ENCODE measurements at regions not wholly inside any gene's neighbourhood (a gene's known extent, or its start where the extent isn't known, plus 50 kb on each side); places are given as distances from the start of the nearest gene placed in this dataset.

GRCh38 chr13:73800011-73800410, 334.2 kb downstream of the KLF12 start:
- no peak overlapping the region for H3K9ac ChIP-seq (ENCODE audit: low read depth, low read length)
- no peaks in the 10 kb centered on the region for H3K27me3 ChIP-seq (ENCODE audit: control insufficient read depth, insufficient read depth, low read length)
- no TSS peak for BruUV-seq (replicated peaks)
- no peak overlapping the region for H2AK5ac ChIP-seq (ENCODE audit: low read depth, low read length)
- H3K18ac ChIP-seq (ENCODE audit: low read depth, low read length), result no peak overlapping the region
- H3K14ac ChIP-seq (replicated peaks; ENCODE audit: low read depth, low read length), result no peak overlapping the region
- DNase-seq, result no peak
- intact Hi-C loops (cut with micrococcal nuclease) (no loop called here), in situ Hi-C loops (cut with MboI; ENCODE audit: low sequenced_read_pairs) (no loop called here), dilution Hi-C loops (cut with HindIII; ENCODE audit: low sequenced_read_pairs, unreplicated experiment) (no loop called here)
- TF ChIP-seq USF2 (IDR thresholded peaks at IDR 0.05; ENCODE audit: low read depth, low read length) (no peak), CTCF (conservative IDR thresholded peaks at IDR 0.05; ENCODE audit: low read depth, low read length) (no peak), POLR2A (IDR thresholded peaks at IDR 0.05; ENCODE audit: low read depth, low read length) (no peak)
- H2BK120ac ChIP-seq (ENCODE audit: low read depth, low read length), result no peak overlapping the region
- H3K4me1 ChIP-seq (ENCODE audit: control insufficient read depth, insufficient read depth, low read length), result peaks cover 9% of the 10 kb centered on the region; the same call in 1 of the 2 replicates
- H4K91ac ChIP-seq (ENCODE audit: insufficient read depth, low read depth, low read length), result no peak overlapping the region
- no peak overlapping the region for H3K4me3 ChIP-seq (ENCODE audit: insufficient read depth, low read depth, low read length)
- POLR2A ChIA-PET (ENCODE audit: unreplicated experiment), result no interaction called here
- peaks cover 3% of the 10 kb centered on the region; the same call in 1 of the 2 replicates for H4K20me1 ChIP-seq (ENCODE audit: insufficient read depth, low read length)
- peaks cover 10 to 27% of the 10 kb centered on the region in 2 experiments; a peak in 3 of 4 replicates for H3K79me1 ChIP-seq (ENCODE audit: low read depth in 1 of 2, low read length in 2 of 2)
- H2AK9ac ChIP-seq (replicated peaks; ENCODE audit: low read depth, low read length, poor library complexity), result no peak overlapping the region
- CTCF ChIA-PET, result no interaction called here
- H3K36me3 ChIP-seq (ENCODE audit: control insufficient read depth, insufficient read depth, low read length), result 0 out of 2 replicates have a peak, but pooled peaks cover 1% of the 10 kb centered on the region
- H3K56ac ChIP-seq (ENCODE audit: extremely low read depth, insufficient read depth, low read length), result no peak overlapping the region
- peaks cover 8% of the 10 kb centered on the region for H3K9me1 ChIP-seq (ENCODE audit: insufficient read depth, low read length)
- no peak overlapping the region for H3K4me2 ChIP-seq (ENCODE audit: low read depth, low read length)
- ATAC-seq (ENCODE audit: low read depth), result no peak
- H3K27ac ChIP-seq (ENCODE audit: insufficient read depth, low read length), result no peak overlapping the region
- H2BK5ac ChIP-seq (ENCODE audit: low read depth, low read length, poor library complexity, severe bottlenecking), result no peak overlapping the region
- H2AFZ ChIP-seq (replicated peaks; ENCODE audit: low read length, poor library complexity), result no peak overlapping the region
- no peaks in the 10 kb centered on the region for H3K9me3 ChIP-seq (ENCODE audit: control insufficient read depth, insufficient read depth, low read length)
- no peak overlapping the region for H2BK20ac ChIP-seq (ENCODE audit: low read depth, low read length)
- H4K8ac ChIP-seq (ENCODE audit: low read depth in 2 of 2, low read length in 2 of 2), result no peak overlapping the region
- H4K5ac ChIP-seq (ENCODE audit: low read depth, low read length), result no peak overlapping the region
- no peak overlapping the region for H3K4ac ChIP-seq (ENCODE audit: low read depth, low read length)
- H3K23ac ChIP-seq (ENCODE audit: low read depth, low read length), result no peak overlapping the region
- no CpG with 5 or more reads among the region's 2 CpGs for WGBS, 2 experiments (ENCODE audit: extremely low coverage in 2 of 2, insufficient read length in 1 of 2)
- H2BK15ac ChIP-seq (ENCODE audit: low read depth, low read length), result no peak overlapping the region
